HG02763 (cell line): ENCODE measurements at regions not wholly inside any gene's neighbourhood (a gene's known extent, or its start where the extent isn't known, plus 50 kb on each side); places are given as distances from the start of the nearest gene placed in this dataset.
"Not testable (repeated sequence)": the region's sequence is repeated elsewhere in the genome, so short reads cannot be mapped to it uniquely, and the experiment has no call there.

Experiments used
- ATAC-seq: cut with Tn5 transposase; IDR thresholded peaks from one replicate; pipeline ENCODE4 v1.9.1; 2021; ENCODE audit warnings: mild to moderate bottlenecking, moderate library complexity; ENCODE audit not compliant: unreplicated experiment

- no peak for ATAC-seq
Observed at GRCh38 chr20:40634891-40635290, 54.1 kb downstream of the MAFB start.

- ATAC-seq: no peak
Observed at GRCh38 chr20:40633123-40633850, 55.7 kb downstream of the MAFB start.

GRCh38 chr20:40632346-40632976 lies 56.6 kb downstream of the MAFB start:
- no peak for ATAC-seq

GRCh38 chr20:40631119-40631631 lies 57.9 kb downstream of the MAFB start:
- ATAC-seq: no peak

GRCh38 chr20:40630713-40631112 lies 58.3 kb downstream of the MAFB start:
- no peak for ATAC-seq

GRCh38 chr20:40630099-40630498 lies 58.9 kb downstream of the MAFB start:
- no peak for ATAC-seq

- no peak for ATAC-seq
Observed at GRCh38 chr20:40628877-40629276, 60.2 kb downstream of the MAFB start.

GRCh38 chr20:40619053-40619452 lies 70.0 kb downstream of the MAFB start:
- ATAC-seq: not testable (repeated sequence)

- no peak for ATAC-seq
Observed at GRCh38 chr20:40617594-40617993, 71.4 kb downstream of the MAFB start.

- ATAC-seq: no peak
Observed at GRCh38 chr20:40612837-40613236, 76.2 kb downstream of the MAFB start.

GRCh38 chr20:40612247-40612646 lies 76.8 kb downstream of the MAFB start:
- ATAC-seq: no peak

GRCh38 chr20:40610730-40611129 lies 78.3 kb downstream of the MAFB start:
- no peak for ATAC-seq

GRCh38 chr20:40607927-40608326 lies 81.1 kb downstream of the MAFB start:
- no peak for ATAC-seq

- no peak for ATAC-seq
Observed at GRCh38 chr20:40606660-40607059, 82.4 kb downstream of the MAFB start.

GRCh38 chr20:40606237-40606636 lies 82.8 kb downstream of the MAFB start:
- ATAC-seq: no peak

GRCh38 chr20:40604416-40604815 lies 84.6 kb downstream of the MAFB start:
- no peak for ATAC-seq

- ATAC-seq: no peak
Observed at GRCh38 chr20:40603057-40603651, 85.9 kb downstream of the MAFB start.

GRCh38 chr20:40602381-40602780 lies 86.7 kb downstream of the MAFB start:
- ATAC-seq: no peak

GRCh38 chr20:40600441-40601219 lies 88.4 kb downstream of the MAFB start:
- ATAC-seq: no peak

- ATAC-seq: no peak
Observed at GRCh38 chr20:40599987-40600386, 89.0 kb downstream of the MAFB start.

- ATAC-seq: no peak
Observed at GRCh38 chr20:40592941-40593340, 96.1 kb downstream of the MAFB start.
